Breast epithelium (tissue), 3 donors: ENCODE measurements at regions not wholly inside any gene's neighbourhood (a gene's known extent, or its start where the extent isn't known, plus 50 kb on each side); places are given as distances from the start of the nearest gene placed in this dataset.

ENCODE experiments used
- CTCF ChIP-seq, 3 donors: fragments of 450-650 bp; IDR thresholded peaks; one replicate each; pipeline ENCODE4 v1.5.1; 2016 to 2017; ENCODE audit warnings: antibody characterized with exemption in 3 of 3, mild to moderate bottlenecking in 3 of 3, moderate library complexity in 3 of 3
- POLR2AphosphoS5 ChIP-seq, 3 donors: sonication (generic); formaldehyde crosslinking; IDR thresholded peaks; one replicate each; pipeline ENCODE4 v1.6.1; 2017; ENCODE audit warnings: antibody characterized with exemption in 3 of 3

GRCh38 chr12:88982694-88983093 lies 369.6 kb downstream of the DUSP6 start:
- TF ChIP-seq POLR2AphosphoS5 (IDR thresholded peaks at IDR 0.05) (no peak), CTCF (IDR thresholded peaks at IDR 0.05) (no peak)
